ENCODE measurements at regions not wholly inside any gene's neighbourhood (a gene's known extent, or its start where the extent isn't known, plus 50 kb on each side); places are given as distances from the start of the nearest gene placed in this dataset.

GRCh38 chr5:124252191-124252638 is 494.2 kb downstream of the ZNF608 start:
- DNase-seq = no peak

DNA sequence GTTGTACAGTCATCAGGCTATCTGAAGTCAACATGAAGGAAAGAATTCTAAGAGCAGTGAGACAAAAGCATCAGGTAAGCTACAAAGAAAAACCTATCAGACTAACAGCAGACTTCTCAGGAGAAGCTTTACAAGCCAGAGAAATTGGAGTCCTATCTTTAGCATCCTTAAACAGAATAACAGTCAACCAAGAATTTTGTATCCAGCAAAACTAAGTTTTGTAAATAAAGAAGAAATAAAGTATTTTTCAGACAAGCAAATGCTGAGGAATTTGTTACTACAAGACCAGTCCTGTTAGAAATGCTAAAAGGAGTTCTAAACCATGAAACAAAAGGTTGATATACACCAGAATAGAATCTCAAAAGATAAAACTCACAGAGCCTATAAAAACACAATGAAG is 501.2 kb downstream of the ZNF608 start:
- no peak for DNase-seq

DNA sequence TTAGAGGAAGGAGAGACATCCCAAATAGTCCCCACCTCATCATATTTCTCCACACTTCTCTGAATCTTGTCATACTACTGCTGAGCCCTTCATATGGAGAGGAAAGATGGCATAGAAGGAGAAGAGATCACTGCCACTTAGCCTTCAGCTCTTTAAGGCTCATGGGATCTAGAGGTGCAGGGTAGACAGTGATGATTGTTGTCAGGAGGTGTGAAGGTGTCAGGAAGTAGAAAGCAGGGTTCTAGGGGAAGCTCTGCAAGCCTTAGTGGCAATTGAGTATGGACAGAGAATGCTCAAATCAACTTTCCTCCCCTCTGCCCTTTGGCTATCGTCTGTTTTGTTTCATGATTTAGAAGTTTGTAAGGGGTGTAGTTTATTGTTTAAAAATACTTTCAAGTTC is 505.7 kb downstream of the ZNF608 start:
- no peak for DNase-seq

DNA sequence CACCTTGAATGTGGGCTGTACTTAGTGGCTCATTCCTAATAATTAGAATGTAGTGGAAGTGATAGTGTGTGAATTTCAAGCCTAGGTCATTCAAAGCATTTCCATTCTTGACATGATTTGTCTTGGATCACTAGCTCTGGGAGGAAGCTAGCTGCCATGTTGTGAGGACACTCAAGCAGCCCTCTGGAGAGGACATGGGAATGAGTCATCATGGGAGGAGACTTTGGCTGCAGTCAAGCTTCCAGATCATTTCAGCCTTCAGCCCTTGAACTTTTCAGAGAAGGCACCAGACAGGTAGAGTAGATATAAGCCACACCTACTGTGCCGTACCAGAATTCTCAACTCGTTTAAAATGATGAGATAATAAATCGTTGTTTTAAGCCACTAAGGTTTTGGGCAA is 506.9 kb downstream of the ZNF608 start:
- no peak for DNase-seq

- DNase-seq = no peak
Measured at GRCh38 chr5:124238350-124238749, 508.1 kb downstream of the ZNF608 start.

GRCh38 chr5:124237206-124237695 is 509.2 kb downstream of the ZNF608 start:
- DNase-seq = no peak

DNA sequence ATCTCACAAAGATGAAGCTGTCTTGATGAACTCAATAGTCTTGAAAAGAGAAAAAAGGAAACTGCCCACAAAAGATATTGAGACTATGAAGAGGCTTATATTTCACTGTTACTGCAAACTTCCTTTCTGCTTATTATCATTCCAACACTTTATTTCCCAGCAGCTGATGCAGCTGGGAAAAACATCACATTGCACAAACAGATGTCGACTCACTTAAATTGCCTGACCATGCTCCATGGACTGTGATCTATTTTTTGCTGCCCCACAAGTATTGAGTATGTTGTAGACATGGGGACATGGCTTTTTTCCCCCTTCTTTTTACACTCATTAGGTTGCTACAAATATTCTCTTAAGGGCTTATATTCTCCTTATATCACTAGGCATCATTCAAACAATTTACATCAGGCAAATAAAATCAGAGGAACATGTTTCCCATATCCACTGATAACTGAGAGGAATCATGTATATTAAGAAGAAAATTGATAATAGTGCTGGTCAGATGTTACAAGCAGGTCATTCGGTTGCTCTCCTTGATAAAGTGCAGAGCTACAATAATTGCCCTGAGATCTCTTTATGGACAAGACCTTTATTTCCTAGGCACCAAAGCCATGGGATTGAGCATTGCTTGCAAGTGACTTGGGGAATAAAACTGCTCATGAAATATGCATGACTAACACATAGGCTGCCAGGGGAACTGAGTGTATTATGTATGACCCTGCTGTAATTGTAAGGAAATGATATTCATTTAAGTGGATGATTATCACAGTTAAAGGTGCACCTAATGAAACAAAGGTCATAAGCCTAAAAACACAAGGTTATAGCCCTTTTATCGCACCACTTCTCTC is 509.9 kb downstream of the ZNF608 start:
- no peak for DNase-seq

DNA sequence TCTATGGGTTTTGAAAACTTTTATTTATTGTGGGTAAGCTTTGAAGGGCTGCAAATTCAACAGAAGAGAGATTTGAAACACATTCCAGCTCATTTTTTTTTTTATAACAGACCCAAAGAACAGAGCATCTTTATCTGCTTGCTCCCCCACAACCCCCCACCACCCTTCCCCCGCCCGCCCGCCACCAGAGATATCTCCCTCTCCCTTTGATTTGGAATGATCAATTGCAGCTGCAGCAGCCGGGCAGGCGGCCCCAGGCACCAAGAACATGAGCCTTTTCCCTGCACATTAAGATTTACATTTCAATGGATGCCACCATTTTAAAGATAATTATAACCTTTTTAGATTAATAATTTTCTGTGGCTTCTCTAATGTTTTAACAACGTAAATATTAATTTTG is 510.9 kb downstream of the ZNF608 start:
- DNase-seq = no peak

GRCh38 chr5:124234770-124235562 is 511.5 kb downstream of the ZNF608 start:
- DNase-seq = no peak

GRCh38 chr5:124234022-124234769 is 512.2 kb downstream of the ZNF608 start:
- DNase-seq = no peak

- DNase-seq = peak; percentile 49
Measured at GRCh38 chr5:124232515-124232914, 513.9 kb downstream of the ZNF608 start.

DNA sequence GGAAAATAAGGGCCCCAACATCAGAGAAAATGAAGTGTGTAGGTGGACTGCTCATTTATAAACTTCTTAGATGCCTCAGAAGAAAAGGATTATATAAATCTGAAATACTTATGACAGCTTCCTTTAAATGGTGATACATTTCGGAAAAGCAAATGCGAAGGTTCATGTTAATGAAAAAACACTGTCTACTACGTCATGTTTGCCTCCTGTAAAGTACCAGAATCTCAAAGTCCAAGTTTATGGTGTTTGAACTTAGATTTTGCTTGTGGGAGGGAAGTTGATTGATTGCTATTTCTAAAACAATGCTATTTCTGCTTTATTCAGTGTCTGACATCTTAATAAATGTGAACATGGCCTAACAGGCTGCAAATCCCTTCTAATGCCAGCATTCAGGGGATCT is 514.6 kb downstream of the ZNF608 start:
- no peak for DNase-seq

- no peak for DNase-seq
Measured at GRCh38 chr5:124231230-124231629, 515.2 kb downstream of the ZNF608 start.

- DNase-seq = no peak
Measured at GRCh38 chr5:124230456-124230855, 516.0 kb downstream of the ZNF608 start.

- no peak for DNase-seq
Measured at GRCh38 chr5:124229352-124229751, 517.1 kb downstream of the ZNF608 start.

DNA sequence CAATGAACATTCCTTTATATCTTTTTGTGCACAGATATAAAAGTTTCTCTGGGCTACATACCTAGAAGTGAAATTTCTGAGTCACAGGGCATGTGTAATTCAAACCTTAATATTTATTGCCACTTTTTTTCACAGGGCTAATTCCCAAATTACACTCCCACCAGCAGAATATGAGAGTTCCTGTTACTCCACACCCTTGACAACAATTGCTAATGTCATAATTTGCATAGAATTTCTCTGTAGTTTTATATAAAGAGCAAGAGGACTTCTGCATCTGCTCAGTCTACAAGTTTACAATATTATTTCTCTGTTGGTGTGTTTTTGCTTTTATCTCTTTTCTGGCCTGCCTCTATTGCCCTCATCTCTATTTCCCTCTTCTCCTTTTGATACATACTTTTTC is 518.5 kb downstream of the ZNF608 start:
- no peak for DNase-seq

GRCh38 chr5:124220418-124220817 is 526.0 kb downstream of the ZNF608 start:
- DNase-seq = no peak

GRCh38 chr5:124212934-124213333 is 533.5 kb downstream of the ZNF608 start:
- DNase-seq = no peak

GRCh38 chr5:124210111-124210910 is 536.1 kb downstream of the ZNF608 start:
- DNase-seq = no peak

GRCh38 chr5:124207118-124207517 is 539.3 kb downstream of the ZNF608 start:
- DNase-seq = no peak

GRCh38 chr5:124206540-124206939 is 539.9 kb downstream of the ZNF608 start:
- peak; percentile 6 for DNase-seq

GRCh38 chr5:124203303-124203702 is 543.1 kb downstream of the ZNF608 start:
- no peak for DNase-seq

All from hematopoietic multipotent progenitor cell treated with erythropoietin and hydrocortisone succinate and interleukin-3 and kit ligand, for 4 days (in vitro differentiated cells).